ENCODE measurements at regions not wholly inside any gene's neighbourhood (a gene's known extent, or its start where the extent isn't known, plus 50 kb on each side); places are given as distances from the start of the nearest gene placed in this dataset.
"Not testable (repeated sequence)": the region's sequence is repeated elsewhere in the genome, so short reads cannot be mapped to it uniquely, and the experiment has no call there.

DNA sequence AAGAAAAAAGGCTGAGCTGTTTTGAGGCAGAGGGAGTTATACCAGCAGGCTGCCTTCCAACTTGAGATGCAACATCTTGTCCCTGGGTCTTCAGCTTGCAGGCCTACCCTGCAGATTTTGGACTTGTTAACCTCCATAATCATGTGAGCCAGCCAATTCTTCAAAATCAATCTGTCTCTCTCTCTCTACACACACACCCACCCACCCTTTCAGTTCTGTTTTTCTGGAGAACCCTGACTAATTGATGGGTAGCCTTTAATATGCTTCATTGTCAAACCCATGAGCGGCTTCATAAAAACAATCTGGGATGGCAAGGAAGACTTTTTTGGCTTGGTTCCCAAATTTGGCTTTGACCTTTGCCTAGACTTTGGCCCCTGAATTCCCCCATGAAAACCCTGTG lies 113.9 kb downstream of the TMX1 start:
- Mint-ChIP-seq H3K4me3 (no peak overlapping the region), H3K36me3 (no peaks in the 10 kb centered on the region), H3K27me3 (no peaks in the 10 kb centered on the region), H3K4me1 (no peaks in the 10 kb centered on the region), H3K9me3 (peaks cover 0 to 1% (median 0%) of the 10 kb centered on the region in 7 donors), H3K27ac (peak overlapping the region in 1 of 3 donors; percentile 48)
- Histone ChIP-seq H3K27me3 (ENCODE audit: control insufficient read depth, insufficient read depth, low read length) (no peaks in the 10 kb centered on the region), H3K9me3 (ENCODE audit: control insufficient read depth in 2 of 2, low read length in 2 of 2) (no peaks in the 10 kb centered on the region), H3K4me3 (ENCODE audit: low read depth, low read length) (no peak overlapping the region), H3K4me1 (ENCODE audit: control insufficient read depth, insufficient read depth, low read length, poor library complexity, severe bottlenecking) (no peaks in the 10 kb centered on the region), H3K27ac (ENCODE audit: insufficient read depth, low read length, poor library complexity, severe bottlenecking) (no peak overlapping the region), H3K36me3 (ENCODE audit: control insufficient read depth, insufficient read depth, low read length) (no peaks in the 10 kb centered on the region)
- DNase-seq (no peak), ATAC-seq (ENCODE audit: low read depth in 2 of 2) (no peak)

DNA sequence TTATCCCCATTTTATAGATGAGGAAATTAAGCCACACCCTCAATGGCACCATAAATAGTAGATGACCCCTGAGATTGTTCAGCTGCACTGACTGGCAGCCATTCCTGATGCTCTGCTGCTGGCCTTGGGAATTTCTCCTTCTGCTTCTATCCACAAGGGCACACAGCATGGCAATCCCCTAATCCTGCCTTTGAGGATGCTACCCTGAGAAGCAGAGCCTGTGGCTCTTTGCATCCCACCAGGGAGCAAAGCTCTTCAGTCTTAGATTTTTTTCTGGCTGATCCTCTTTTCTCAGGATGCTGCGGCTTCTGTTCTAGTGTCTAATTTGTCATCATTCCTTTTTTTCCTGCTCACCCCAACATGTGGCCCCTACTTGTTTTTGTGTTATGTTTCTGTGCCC lies 114.8 kb downstream of the TMX1 start:
- H3K4me1 ChIP-seq (ENCODE audit: control insufficient read depth, insufficient read depth, low read length, poor library complexity, severe bottlenecking), result no peaks in the 10 kb centered on the region
- H3K27ac ChIP-seq (ENCODE audit: insufficient read depth, low read length, poor library complexity, severe bottlenecking), result no peak overlapping the region
- H3K36me3 Mint-ChIP-seq, result no peaks in the 10 kb centered on the region
- H3K27me3 Mint-ChIP-seq, result no peaks in the 10 kb centered on the region
- ATAC-seq (ENCODE audit: low read depth in 2 of 2), result no peak
- no peaks in the 10 kb centered on the region for H3K9me3 ChIP-seq (ENCODE audit: control insufficient read depth in 2 of 2, low read length in 2 of 2)
- H3K4me1 Mint-ChIP-seq, result no peaks in the 10 kb centered on the region
- H3K9me3 Mint-ChIP-seq, result peaks cover 0 to 2% (median 0%) of the 10 kb centered on the region in 7 donors
- no peaks in the 10 kb centered on the region for H3K36me3 ChIP-seq (ENCODE audit: control insufficient read depth, insufficient read depth, low read length)
- no peak overlapping the region for H3K4me3 Mint-ChIP-seq
- no peaks in the 10 kb centered on the region for H3K27me3 ChIP-seq (ENCODE audit: control insufficient read depth, insufficient read depth, low read length)
- H3K4me3 ChIP-seq (ENCODE audit: low read depth, low read length), result no peak overlapping the region
- no peak overlapping the region for H3K27ac Mint-ChIP-seq
- no peak for DNase-seq

DNA sequence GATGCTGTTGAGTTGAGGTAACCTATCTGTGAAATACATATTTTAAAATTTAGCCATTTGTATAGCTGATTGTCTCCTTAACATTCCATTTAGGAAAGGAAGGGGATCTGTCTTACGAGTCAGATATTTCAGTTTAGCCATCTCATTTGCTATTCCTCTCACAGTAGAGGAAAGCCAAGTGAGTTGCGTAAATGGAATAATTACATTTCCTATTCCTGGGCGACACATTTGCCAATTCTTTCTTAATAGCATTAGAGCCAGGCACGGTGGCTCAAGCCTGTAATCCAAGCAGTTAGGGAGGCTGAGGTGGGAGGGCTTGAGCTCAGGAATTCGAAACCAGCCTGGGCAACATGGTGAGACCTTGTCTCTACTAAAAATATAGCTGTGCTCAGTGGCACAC lies 116.3 kb downstream of the TMX1 start:
- ATAC-seq (ENCODE audit: low read depth in 2 of 2), result no peak

DNA sequence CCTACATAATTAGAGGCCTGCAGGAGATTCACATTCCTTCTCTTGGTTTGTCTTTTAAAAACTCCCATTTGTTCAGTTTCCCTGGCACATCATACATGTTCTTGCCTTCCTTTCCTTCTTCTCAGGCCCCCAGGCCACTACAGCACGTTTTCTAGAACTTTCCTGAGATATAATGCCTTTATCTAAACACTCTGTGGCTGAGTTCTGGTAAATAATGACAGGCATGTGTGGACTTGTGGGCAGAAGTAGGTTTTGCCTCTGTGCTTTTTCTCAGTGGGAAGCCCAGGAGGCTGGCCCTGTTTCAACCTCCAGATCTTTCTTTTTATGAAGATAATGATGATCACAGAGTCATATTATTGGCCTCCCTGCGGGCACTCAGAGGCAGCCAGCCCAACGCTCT lies 117.2 kb downstream of the TMX1 start:
- Histone ChIP-seq H3K4me1 (ENCODE audit: control insufficient read depth, insufficient read depth, low read length, poor library complexity, severe bottlenecking) (no peaks in the 10 kb centered on the region), H3K27ac (ENCODE audit: insufficient read depth, low read length, poor library complexity, severe bottlenecking) (no peak overlapping the region), H3K27me3 (ENCODE audit: control insufficient read depth, insufficient read depth, low read length) (peaks cover 1% of the 10 kb centered on the region), H3K9me3 (ENCODE audit: control insufficient read depth in 2 of 2, low read length in 2 of 2) (no peaks in the 10 kb centered on the region), H3K36me3 (ENCODE audit: control insufficient read depth, insufficient read depth, low read length) (no peaks in the 10 kb centered on the region), H3K4me3 (ENCODE audit: low read depth, low read length) (no peak overlapping the region)
- peaks cover 0 to 2% (median 0%) of the 10 kb centered on the region in 7 donors for H3K9me3 Mint-ChIP-seq
- DNase-seq (no peak), ATAC-seq (ENCODE audit: low read depth in 2 of 2) (no peak)
- no peaks in the 10 kb centered on the region for H3K27me3 Mint-ChIP-seq
- H3K36me3 Mint-ChIP-seq, result no peaks in the 10 kb centered on the region
- H3K27ac Mint-ChIP-seq, result no peak overlapping the region
- no peaks in the 10 kb centered on the region for H3K4me1 Mint-ChIP-seq
- no peak overlapping the region for H3K4me3 Mint-ChIP-seq

More for the DNA sequence above, 116.3 kb downstream of the TMX1 start:
- Mint-ChIP-seq H3K9me3 (peaks cover 0 to 2% (median 0%) of the 10 kb centered on the region in 7 donors), H3K4me1 (no peaks in the 10 kb centered on the region), H3K36me3 (no peaks in the 10 kb centered on the region), H3K27ac (no peak overlapping the region), H3K4me3 (no peak overlapping the region), H3K27me3 (no peaks in the 10 kb centered on the region)
- H3K27ac ChIP-seq (ENCODE audit: insufficient read depth, low read length, poor library complexity, severe bottlenecking), result no peak overlapping the region
- H3K27me3 ChIP-seq (ENCODE audit: control insufficient read depth, insufficient read depth, low read length), result peaks cover 1% of the 10 kb centered on the region
- no peaks in the 10 kb centered on the region for H3K36me3 ChIP-seq (ENCODE audit: control insufficient read depth, insufficient read depth, low read length)
- H3K4me1 ChIP-seq (ENCODE audit: control insufficient read depth, insufficient read depth, low read length, poor library complexity, severe bottlenecking), result no peaks in the 10 kb centered on the region
- H3K9me3 ChIP-seq (ENCODE audit: control insufficient read depth in 2 of 2, low read length in 2 of 2), result no peaks in the 10 kb centered on the region
- no peak for DNase-seq
- no peak overlapping the region for H3K4me3 ChIP-seq (ENCODE audit: low read depth, low read length)

DNA sequence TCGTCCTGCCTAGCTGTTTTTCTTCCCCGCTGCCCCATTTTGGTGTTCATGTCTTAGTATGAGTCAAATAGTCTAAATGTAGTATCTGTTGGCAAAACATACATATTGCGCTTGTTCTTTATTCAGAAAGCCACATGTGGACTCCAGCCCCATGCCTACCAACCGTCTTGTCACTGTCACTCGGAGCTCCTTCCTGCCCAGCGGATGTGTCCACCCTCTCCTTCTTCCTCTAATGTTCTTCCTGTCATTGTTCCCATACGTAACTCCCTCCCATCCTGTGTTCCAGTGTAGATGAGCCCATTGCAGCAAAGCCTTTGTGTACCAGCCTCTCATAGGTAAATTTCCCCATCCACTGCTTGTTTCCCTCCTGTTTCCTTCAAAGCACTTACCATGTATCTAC lies 120.5 kb downstream of the TMX1 start:
- no peak overlapping the region for H3K4me3 Mint-ChIP-seq
- H3K4me1 ChIP-seq (ENCODE audit: control insufficient read depth, insufficient read depth, low read length, poor library complexity, severe bottlenecking), result no peaks in the 10 kb centered on the region
- no peak overlapping the region for H3K27ac Mint-ChIP-seq
- peaks cover 1% of the 10 kb centered on the region for H3K27me3 ChIP-seq (ENCODE audit: control insufficient read depth, insufficient read depth, low read length)
- peaks cover 0 to 2% (median 0%) of the 10 kb centered on the region in 7 donors for H3K9me3 Mint-ChIP-seq
- ATAC-seq (ENCODE audit: low read depth in 2 of 2) (no peak), DNase-seq (no peak)
- H3K4me3 ChIP-seq (ENCODE audit: low read depth, low read length), result no peak overlapping the region
- H3K36me3 Mint-ChIP-seq, result no peaks in the 10 kb centered on the region
- H3K4me1 Mint-ChIP-seq, result no peaks in the 10 kb centered on the region
- no peaks in the 10 kb centered on the region for H3K27me3 Mint-ChIP-seq
- H3K9me3 ChIP-seq (ENCODE audit: control insufficient read depth in 2 of 2, low read length in 2 of 2), result no peaks in the 10 kb centered on the region
- H3K27ac ChIP-seq (ENCODE audit: insufficient read depth, low read length, poor library complexity, severe bottlenecking), result no peak overlapping the region
- no peaks in the 10 kb centered on the region for H3K36me3 ChIP-seq (ENCODE audit: control insufficient read depth, insufficient read depth, low read length)

DNA sequence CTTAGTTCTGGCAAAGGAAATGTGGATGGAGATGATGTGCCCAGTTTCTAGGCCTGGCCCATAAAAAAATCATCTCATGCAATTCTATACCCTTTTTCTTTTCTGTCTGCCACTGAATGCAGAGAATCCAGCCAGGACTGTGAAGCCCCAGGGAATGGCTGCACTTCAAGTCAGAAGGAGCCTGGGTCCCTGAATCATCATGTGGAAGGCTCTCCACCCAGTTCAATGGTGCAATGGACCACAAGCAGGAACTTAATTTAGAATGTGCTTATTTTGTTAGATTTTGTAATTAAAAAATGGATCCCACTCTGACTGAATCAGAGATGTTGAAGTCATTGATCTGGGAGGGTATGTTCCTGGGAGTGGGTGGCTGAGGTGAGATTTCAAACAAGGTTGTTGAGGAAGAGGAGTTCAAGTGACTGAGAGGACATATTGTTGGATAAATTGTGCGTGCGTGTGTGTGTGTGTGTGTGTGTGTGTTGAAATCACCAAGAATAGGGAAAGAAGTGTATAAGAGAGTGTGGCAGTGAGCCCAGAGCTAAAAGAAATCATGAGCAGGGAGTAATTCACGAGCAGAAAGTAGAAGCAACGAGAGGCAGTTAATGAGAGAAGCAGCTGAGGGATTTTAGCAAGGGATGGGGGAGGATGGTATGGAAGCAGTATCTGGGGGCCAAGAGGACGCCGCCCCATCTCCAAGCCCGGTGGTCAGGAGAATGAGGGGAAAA lies 125.4 kb downstream of the TMX1 start:
- no peak overlapping the region for H3K4me3 ChIP-seq (ENCODE audit: low read depth, low read length)
- no peak overlapping the region for H3K27ac Mint-ChIP-seq
- no peaks in the 10 kb centered on the region for H3K4me1 Mint-ChIP-seq
- no peaks in the 10 kb centered on the region for H3K36me3 ChIP-seq (ENCODE audit: control insufficient read depth, insufficient read depth, low read length)
- no peak overlapping the region for H3K4me3 Mint-ChIP-seq
- H3K36me3 Mint-ChIP-seq, result no peaks in the 10 kb centered on the region
- H3K9me3 Mint-ChIP-seq, result no peaks in the 10 kb centered on the region
- peaks cover 1% of the 10 kb centered on the region for H3K27me3 ChIP-seq (ENCODE audit: control insufficient read depth, insufficient read depth, low read length)
- no peaks in the 10 kb centered on the region for H3K4me1 ChIP-seq (ENCODE audit: control insufficient read depth, insufficient read depth, low read length, poor library complexity, severe bottlenecking)
- ATAC-seq (ENCODE audit: low read depth in 2 of 2) (no peak), DNase-seq (no peak)
- H3K27ac ChIP-seq (ENCODE audit: insufficient read depth, low read length, poor library complexity, severe bottlenecking), result no peak overlapping the region
- no peaks in the 10 kb centered on the region for H3K27me3 Mint-ChIP-seq
- H3K9me3 ChIP-seq (ENCODE audit: control insufficient read depth in 2 of 2, low read length in 2 of 2), result no peaks in the 10 kb centered on the region

DNA sequence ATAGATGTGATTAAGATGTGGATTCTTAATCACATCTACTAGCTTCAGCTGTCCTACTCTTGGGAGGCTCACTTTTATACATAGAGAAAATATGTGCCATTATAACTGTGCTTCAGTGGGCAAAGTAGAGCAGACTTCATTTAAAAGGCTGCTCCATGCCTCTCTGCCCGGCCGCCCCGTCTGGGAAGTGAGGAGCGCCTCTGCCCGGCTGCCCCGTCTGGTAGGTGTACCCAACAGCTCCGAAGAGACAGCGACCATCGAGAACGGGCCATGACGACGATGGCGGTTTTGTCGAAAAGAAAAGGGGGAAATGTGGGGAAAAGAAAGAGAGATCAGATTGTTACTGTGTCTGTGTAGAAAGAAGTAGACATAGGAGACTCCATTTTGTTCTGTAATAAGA lies 126.4 kb downstream of the TMX1 start:
- H3K27me3 Mint-ChIP-seq; H3K36me3 ChIP-seq (ENCODE audit: control insufficient read depth, insufficient read depth, low read length); H3K36me3 Mint-ChIP-seq; DNase-seq; H3K4me1 Mint-ChIP-seq; H3K4me3 ChIP-seq (ENCODE audit: low read depth, low read length); H3K4me1 ChIP-seq (ENCODE audit: control insufficient read depth, insufficient read depth, low read length, poor library complexity, severe bottlenecking); H3K27me3 ChIP-seq (ENCODE audit: control insufficient read depth, insufficient read depth, low read length); H3K9me3 ChIP-seq (ENCODE audit: control insufficient read depth in 2 of 2, low read length in 2 of 2); H3K4me3 Mint-ChIP-seq; H3K27ac ChIP-seq (ENCODE audit: insufficient read depth, low read length, poor library complexity, severe bottlenecking); ATAC-seq (ENCODE audit: low read depth in 2 of 2); H3K27ac Mint-ChIP-seq; H3K9me3 Mint-ChIP-seq: not testable (repeated sequence)

DNA sequence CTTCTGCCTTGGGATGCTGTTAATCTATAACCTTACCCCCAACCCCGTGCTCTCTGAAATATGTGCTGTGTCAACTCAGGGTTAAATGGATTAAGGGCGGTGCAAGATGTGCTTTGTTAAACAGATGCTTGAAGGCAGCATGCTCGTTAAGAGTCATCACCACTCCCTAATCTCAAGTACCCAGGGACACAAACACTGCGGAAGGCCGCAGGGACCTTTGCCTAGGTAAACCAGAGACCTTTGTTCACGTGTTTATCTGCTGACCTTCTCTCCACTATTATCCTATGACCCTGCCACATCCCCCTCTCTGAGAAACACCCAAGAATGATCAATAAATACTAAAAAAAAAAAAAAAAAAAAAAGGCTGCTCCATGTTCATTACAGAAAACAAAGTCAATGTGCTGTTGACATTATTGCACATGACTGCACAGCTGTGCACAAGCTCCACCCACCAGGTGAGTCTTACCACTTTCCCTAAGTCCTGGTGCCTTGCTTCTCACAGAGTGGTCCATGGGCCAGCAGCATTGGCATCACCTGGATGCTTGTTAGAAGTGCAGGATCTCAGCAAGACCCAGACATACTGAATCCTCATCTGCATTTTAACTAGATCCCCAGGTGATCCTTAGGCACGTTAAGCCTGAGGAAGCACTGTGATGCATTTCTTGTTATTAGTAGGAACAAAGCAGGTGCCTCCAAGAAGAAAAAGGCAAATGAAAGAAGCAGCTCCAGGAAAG lies 127.0 kb downstream of the TMX1 start:
- H3K9me3 Mint-ChIP-seq, DNase-seq, H3K27ac Mint-ChIP-seq: not testable (repeated sequence)

More for the DNA sequence above, 127.0 kb downstream of the TMX1 start:
- not testable (repeated sequence) for H3K9me3 ChIP-seq (ENCODE audit: control insufficient read depth in 2 of 2, low read length in 2 of 2); H3K4me3 Mint-ChIP-seq; H3K36me3 Mint-ChIP-seq; H3K27me3 Mint-ChIP-seq; H3K27ac ChIP-seq (ENCODE audit: insufficient read depth, low read length, poor library complexity, severe bottlenecking); H3K4me1 ChIP-seq (ENCODE audit: control insufficient read depth, insufficient read depth, low read length, poor library complexity, severe bottlenecking); ATAC-seq (ENCODE audit: low read depth in 2 of 2); H3K27me3 ChIP-seq (ENCODE audit: control insufficient read depth, insufficient read depth, low read length); H3K36me3 ChIP-seq (ENCODE audit: control insufficient read depth, insufficient read depth, low read length); H3K4me1 Mint-ChIP-seq; H3K4me3 ChIP-seq (ENCODE audit: low read depth, low read length)

Measured in CD4-positive, CD25-positive, alpha-beta regulatory T cell (primary cell).